GM12872 (cell line): ENCODE measurements at regions not wholly inside any gene's neighbourhood (a gene's known extent, or its start where the extent isn't known, plus 50 kb on each side); places are given as distances from the start of the nearest gene placed in this dataset.

ENCODE experiments used
- CTCF ChIP-seq: IDR thresholded peaks from 3 replicates; pipeline ENCODE4 v1.5.1; 2011; ENCODE audit warnings: low read depth, mild to moderate bottlenecking, low read length, moderate library complexity; ENCODE audit not compliant: insufficient read depth

- TF ChIP-seq CTCF = no peak
These were observed 1889.1 kb upstream of the AGA start for GRCh38 chr4:179331362-179331761.

- no peak for TF ChIP-seq CTCF
These were observed 1902.6 kb upstream of the AGA start for GRCh38 chr4:179344861-179345260.

- no peak for TF ChIP-seq CTCF
These were observed 1910.0 kb upstream of the AGA start for GRCh38 chr4:179352221-179352620.

GRCh38 chr4:179353786-179354185 is 1911.5 kb upstream of the AGA start:
- no peak for TF ChIP-seq CTCF

- no peak for TF ChIP-seq CTCF
These were observed 1919.8 kb upstream of the AGA start for GRCh38 chr4:179361978-179362486.

- no peak for TF ChIP-seq CTCF
These were observed 1930.0 kb upstream of the AGA start for GRCh38 chr4:179372242-179372641.

GRCh38 chr4:179372746-179373145 is 1930.5 kb upstream of the AGA start:
- no peak for TF ChIP-seq CTCF

GRCh38 chr4:179392787-179393186 is 1950.5 kb upstream of the AGA start:
- no peak for TF ChIP-seq CTCF
